K562 (cell line): ENCODE measurements at regions not wholly inside any gene's neighbourhood (a gene's known extent, or its start where the extent isn't known, plus 50 kb on each side); places are given as distances from the start of the nearest gene placed in this dataset.
A peak's percentile ranks its signal among the peaks of the same experiment; 100 is the strongest.

Source experiments
- CXXC5 ChIP-seq: fragments of 250-450 bp; sonication (Bioruptor Pico); IDR thresholded peaks from 2 replicates; pipeline ENCODE4 v1.8.0; 2022; ENCODE audit warnings: inconsistent platforms, mild to moderate bottlenecking, moderate library complexity
- ETV5 ChIP-seq: sonication (generic); formaldehyde crosslinking; IDR thresholded peaks from 2 replicates; pipeline ENCODE4 v1.4.0; 2020; ENCODE audit warnings: low read depth, mild to moderate bottlenecking, missing genetic modification reagents
- HDAC6 ChIP-seq: IDR thresholded peaks from 2 replicates; pipeline ENCODE4 v1.6.1; 2012; ENCODE audit warnings: low read depth, mild to moderate bottlenecking, control low read depth, inconsistent platforms, low read length, moderate library complexity
- HNRNPL ChIP-seq: fragments of 200-400 bp; formaldehyde crosslinking; IDR thresholded peaks from 2 replicates; pipeline ENCODE4 v1.6.1; 2017; ENCODE audit warnings: low read depth, mild to moderate bottlenecking, low read length
- MITF ChIP-seq: IDR thresholded peaks from 2 replicates; pipeline ENCODE4 v1.6.1; 2014; ENCODE audit warnings: antibody characterized with exemption
- NFRKB ChIP-seq: fragments of 450-650 bp; IDR thresholded peaks from 2 replicates; pipeline ENCODE4 v1.6.1; 2016; ENCODE audit warnings: low read depth
- NFXL1 ChIP-seq: fragments of 450-650 bp; formaldehyde crosslinking; IDR thresholded peaks from 2 replicates; pipeline ENCODE4 v1.4.0; 2021; ENCODE audit warnings: mild to moderate bottlenecking
- RB1 ChIP-seq: fragments of 450-650 bp; IDR thresholded peaks from 2 replicates; pipeline ENCODE4 v1.6.1; 2017; ENCODE audit warnings: low read depth, mild to moderate bottlenecking
- SMAD2 ChIP-seq: fragments of 150-350 bp; IDR thresholded peaks from 2 replicates; pipeline ENCODE4 v1.6.1; 2014; ENCODE audit warnings: low read depth, mild to moderate bottlenecking, low read length
- SPI1 ChIP-seq: IDR thresholded peaks from 2 replicates; pipeline ENCODE4 v1.6.1; 2011; ENCODE audit warnings: low read depth, low read length, control low read depth, borderline replicate concordance
- SREBF1 ChIP-seq: fragments of 150-350 bp; IDR thresholded peaks from 2 replicates; pipeline ENCODE4 v1.6.1; 2014; ENCODE audit warnings: antibody characterized with exemption, low read depth, low read length, borderline replicate concordance
- TCF7 ChIP-seq: sonication (generic); IDR thresholded peaks from 2 replicates; pipeline ENCODE4 v1.6.1; 2016; ENCODE audit warnings: antibody characterized with exemption, borderline replicate concordance
- TEAD4 ChIP-seq, 2 experiments: sonication (generic) in 1 of 2; formaldehyde crosslinking in 1 of 2; IDR thresholded peaks; 2 replicates each; pipeline versions ENCODE4 v1.6.1 to v1.8.0; 2012 to 2022; ENCODE audit warnings: borderline replicate concordance in 1 of 2, inconsistent platforms in 1 of 2, low read length in 1 of 2, mild to moderate bottlenecking in 1 of 2, missing genetic modification reagents in 1 of 2
- THRA ChIP-seq: fragments of 450-650 bp; IDR thresholded peaks from 2 replicates; pipeline ENCODE4 v1.6.1; 2017; ENCODE audit warnings: mild to moderate bottlenecking, moderate library complexity
- ZBTB5 ChIP-seq: fragments of 450-650 bp; IDR thresholded peaks from 2 replicates; pipeline ENCODE4 v1.6.1; 2017; ENCODE audit warnings: antibody characterized with exemption
- ZBTB7A ChIP-seq: IDR thresholded peaks from 2 replicates; pipeline ENCODE4 v1.6.1; 2011; ENCODE audit warnings: low read depth, mild to moderate bottlenecking, low read length, moderate library complexity, borderline replicate concordance; ENCODE audit not compliant: control insufficient read depth
- ZBTB8A ChIP-seq: fragments of 450-650 bp; IDR thresholded peaks from 2 replicates; pipeline ENCODE4 v1.6.1; 2018; ENCODE audit warnings: mild to moderate bottlenecking, moderate library complexity; ENCODE audit not compliant: partially characterized antibody
- ZNF41 ChIP-seq: fragments of 250-450 bp; sonication (Bioruptor Pico); conservative IDR thresholded peaks from 2 replicates; pipeline ENCODE4 v1.4.0; 2020; ENCODE audit warnings: mild to moderate bottlenecking
- ZNF445 ChIP-seq: fragments of 250-450 bp; sonication (Bioruptor Pico); IDR thresholded peaks from 2 replicates; pipeline ENCODE4 v1.4.0; 2020; ENCODE audit warnings: low read depth, mild to moderate bottlenecking, moderate library complexity
- ZNF589 ChIP-seq: fragments of 200-800 bp; sonication (Bioruptor generic); IDR thresholded peaks from 2 replicates; pipeline ENCODE4 v1.6.1; 2016; ENCODE audit warnings: low read depth, missing genetic modification characterization, missing compliant biosample characterization
- TF ChIP-seq, protein P1 (sequence below): IDR thresholded peaks from 3 replicates; pipeline ENCODE4 v1.6.1; 2011; ENCODE audit warnings: borderline replicate concordance, mild to moderate bottlenecking; ENCODE audit not compliant: insufficient read length, insufficient read depth
- TF ChIP-seq, protein P2 (sequence below): fragments of 450-650 bp; IDR thresholded peaks from 2 replicates; pipeline ENCODE4 v1.7.0; 2016; ENCODE audit warnings: borderline replicate concordance

DNA sequence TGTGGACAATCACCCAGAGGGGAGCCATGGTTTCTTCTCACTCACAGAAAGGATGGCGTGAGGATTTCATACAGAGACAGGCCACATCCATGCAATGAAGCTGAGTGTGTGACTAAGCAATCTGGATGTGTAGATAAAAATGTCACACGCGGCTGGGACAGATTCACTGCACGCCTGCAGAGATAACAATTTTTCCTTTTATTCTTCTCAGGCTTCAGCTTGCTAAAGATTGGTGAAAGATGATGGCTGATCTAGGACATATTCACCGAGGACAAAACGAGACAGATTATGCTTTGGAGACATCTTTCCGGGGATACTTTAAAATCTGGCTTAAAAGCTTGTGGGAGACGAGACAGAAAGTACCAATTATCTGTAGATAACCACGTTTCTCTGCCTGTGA, 313.9 kb upstream of the TRPC7 start (continued):
- TF ChIP-seq TEAD4 (IDR thresholded peaks at IDR 0.05; ENCODE audit: low read length) (peak; percentile 75), TEAD4 (CRISPR knock-in tag; IDR thresholded peaks at IDR 0.05; ENCODE audit: borderline replicate concordance) (no peak), MITF (no peak), CXXC5 (CRISPR knock-in tag) (peak; percentile 64), ETV5 (CRISPR knock-in tag) (no peak), ZBTB7A (no peak), ZBTB8A (no peak), SMAD2 (no peak), NFRKB (no peak), ZNF589 (CRISPR knock-in tag) (peak; percentile 64; the same call in 1 of the 2 replicates), ZBTB5 (no peak), ZNF41 (CRISPR knock-in tag) (no peak), THRA (no peak), RB1 (no peak), HDAC6 (no peak), HNRNPL (no peak), NFXL1 (CRISPR knock-in tag) (no peak), SPI1 (no peak), ZNF445 (CRISPR knock-in tag) (no peak), SREBF1 (no peak), TCF7 (no peak)
- TF ChIP-seq, protein P1, sequence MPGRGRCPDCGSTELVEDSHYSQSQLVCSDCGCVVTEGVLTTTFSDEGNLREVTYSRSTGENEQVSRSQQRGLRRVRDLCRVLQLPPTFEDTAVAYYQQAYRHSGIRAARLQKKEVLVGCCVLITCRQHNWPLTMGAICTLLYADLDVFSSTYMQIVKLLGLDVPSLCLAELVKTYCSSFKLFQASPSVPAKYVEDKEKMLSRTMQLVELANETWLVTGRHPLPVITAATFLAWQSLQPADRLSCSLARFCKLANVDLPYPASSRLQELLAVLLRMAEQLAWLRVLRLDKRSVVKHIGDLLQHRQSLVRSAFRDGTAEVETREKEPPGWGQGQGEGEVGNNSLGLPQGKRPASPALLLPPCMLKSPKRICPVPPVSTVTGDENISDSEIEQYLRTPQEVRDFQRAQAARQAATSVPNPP: no peak
- TF ChIP-seq, protein P2, sequence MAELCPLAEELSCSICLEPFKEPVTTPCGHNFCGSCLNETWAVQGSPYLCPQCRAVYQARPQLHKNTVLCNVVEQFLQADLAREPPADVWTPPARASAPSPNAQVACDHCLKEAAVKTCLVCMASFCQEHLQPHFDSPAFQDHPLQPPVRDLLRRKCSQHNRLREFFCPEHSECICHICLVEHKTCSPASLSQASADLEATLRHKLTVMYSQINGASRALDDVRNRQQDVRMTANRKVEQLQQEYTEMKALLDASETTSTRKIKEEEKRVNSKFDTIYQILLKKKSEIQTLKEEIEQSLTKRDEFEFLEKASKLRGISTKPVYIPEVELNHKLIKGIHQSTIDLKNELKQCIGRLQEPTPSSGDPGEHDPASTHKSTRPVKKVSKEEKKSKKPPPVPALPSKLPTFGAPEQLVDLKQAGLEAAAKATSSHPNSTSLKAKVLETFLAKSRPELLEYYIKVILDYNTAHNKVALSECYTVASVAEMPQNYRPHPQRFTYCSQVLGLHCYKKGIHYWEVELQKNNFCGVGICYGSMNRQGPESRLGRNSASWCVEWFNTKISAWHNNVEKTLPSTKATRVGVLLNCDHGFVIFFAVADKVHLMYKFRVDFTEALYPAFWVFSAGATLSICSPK: no peak
